ENCODE measurements at regions not wholly inside any gene's neighbourhood (a gene's known extent, or its start where the extent isn't known, plus 50 kb on each side); places are given as distances from the start of the nearest gene placed in this dataset.

- TF ChIP-seq ZNF462 (CRISPR knock-in tag; IDR thresholded peaks at IDR 0.05) (no peak), POLR2AphosphoS5 (IDR thresholded peaks at IDR 0.05; ENCODE audit: low read depth) (no peak), JUNB (IDR thresholded peaks at IDR 0.05; ENCODE audit: unreplicated experiment) (no peak), REST (IDR thresholded peaks at IDR 0.05; ENCODE audit: unreplicated experiment) (no peak), STAT1 (IDR thresholded peaks at IDR 0.05; ENCODE audit: unreplicated experiment) (no peak), CREB1 (CRISPR knock-in tag; IDR thresholded peaks at IDR 0.05; ENCODE audit: low read depth) (no peak), ZNF114 (CRISPR knock-in tag; IDR thresholded peaks at IDR 0.05) (no peak), NANOG (IDR thresholded peaks at IDR 0.05; ENCODE audit: borderline replicate concordance) (no peak), EZH2 (IDR thresholded peaks at IDR 0.05; ENCODE audit: low read depth, unreplicated experiment) (no peak), ZNF331 (CRISPR knock-in tag; IDR thresholded peaks at IDR 0.05; ENCODE audit: low read depth) (no peak)
- TF ChIP-seq, protein P1, sequence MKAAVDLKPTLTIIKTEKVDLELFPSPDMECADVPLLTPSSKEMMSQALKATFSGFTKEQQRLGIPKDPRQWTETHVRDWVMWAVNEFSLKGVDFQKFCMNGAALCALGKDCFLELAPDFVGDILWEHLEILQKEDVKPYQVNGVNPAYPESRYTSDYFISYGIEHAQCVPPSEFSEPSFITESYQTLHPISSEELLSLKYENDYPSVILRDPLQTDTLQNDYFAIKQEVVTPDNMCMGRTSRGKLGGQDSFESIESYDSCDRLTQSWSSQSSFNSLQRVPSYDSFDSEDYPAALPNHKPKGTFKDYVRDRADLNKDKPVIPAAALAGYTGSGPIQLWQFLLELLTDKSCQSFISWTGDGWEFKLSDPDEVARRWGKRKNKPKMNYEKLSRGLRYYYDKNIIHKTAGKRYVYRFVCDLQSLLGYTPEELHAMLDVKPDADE (IDR thresholded peaks at IDR 0.05): no peak
- Histone ChIP-seq H3K36me3 (ENCODE audit: insufficient read depth) (no peaks in the 10 kb centered on the region), H3K79me2 (replicated peaks; ENCODE audit: insufficient read depth) (no peaks in the 10 kb centered on the region), H3F3A (replicated peaks; ENCODE audit: low read depth) (no peaks in the 10 kb centered on the region), H3K4me1 (ENCODE audit: insufficient read depth) (peaks cover 4% of the 10 kb centered on the region; the same call in 1 of the 2 replicates), H3K4me2 (no peak overlapping the region), H4K20me1 (replicated peaks; ENCODE audit: insufficient read depth) (no peaks in the 10 kb centered on the region), H3K9me2 (ENCODE audit: insufficient read depth) (peaks cover 21% of the 10 kb centered on the region), H2AFZ (no peak overlapping the region), H3K27me3 (ENCODE audit: insufficient read depth) (no peaks in the 10 kb centered on the region), H3K4me3 (no peak overlapping the region), H3K27ac (ENCODE audit: low read depth) (no peak overlapping the region)
- Mint-ChIP-seq H3K36me3 (ENCODE audit: low read depth) (peaks cover 19% of the 10 kb centered on the region; the same call in 2 of the 3 replicates), H3K27ac (no peak overlapping the region), H3K4me1 (peaks cover 5% of the 10 kb centered on the region; the same call in 2 of the 3 replicates), H3K4me3 (no peak overlapping the region), H3K9me3 (peaks cover 22% of the 10 kb centered on the region; the same call in 2 of the 3 replicates), H3K27me3 (ENCODE audit: insufficient read depth, low read depth, poor library complexity) (no peaks in the 10 kb centered on the region)
- ATAC-seq (no peak), DNase-seq (ENCODE audit: low spot score) (no peak)
Measured at GRCh38 chr3:44042772-44043171, 198.9 kb upstream of the TOPAZ1 start.
